MCF 10A (cell line): ENCODE measurements at regions not wholly inside any gene's neighbourhood (a gene's known extent, or its start where the extent isn't known, plus 50 kb on each side); places are given as distances from the start of the nearest gene placed in this dataset.

Experiments used
- BruUV-seq: library from RNA; stranded (reverse); fragments of 400-500 nt; replicated peaks from 2 replicates; lab custom pipeline; 2021; lab: Mats Ljungman, UMichigan
- CTCF ChIA-PET: fragments of 300-600 bp; sonication (Branson Sonifier 250); formaldehyde crosslinking; extraction: SDS; loops from one replicate; lab custom pipeline; 2021; ENCODE audit warnings: antibody characterized with exemption, inconsistent platforms; lab: Yijun Ruan, JAX
- POLR2A ChIA-PET: fragments of 300-600, 350-650 bp; sonication (Branson Sonifier 250); formaldehyde crosslinking; extraction: SDS; loops from one replicate; lab custom pipeline; 2020; ENCODE audit warnings: antibody characterized with exemption, inconsistent platforms; lab: Yijun Ruan, JAX
- DNase-seq: peaks from one replicate; pipeline ENCODE4 v3.0.0-alpha.2; 2018; ENCODE audit not compliant: unreplicated experiment
- H3K27ac Mint-ChIP-seq: one replicate; pipeline ENCODE4 v1.8.0; 2022; ENCODE audit warnings: mild to moderate bottlenecking, low read depth, mixed read lengths; ENCODE audit not compliant: unreplicated experiment
- H3K27me3 Mint-ChIP-seq: one replicate; pipeline ENCODE4 v1.8.0; 2022; ENCODE audit warnings: mixed read lengths; ENCODE audit not compliant: insufficient read depth, unreplicated experiment
- H3K36me3 Mint-ChIP-seq: one replicate; pipeline ENCODE4 v1.8.0; 2022; ENCODE audit warnings: mild to moderate bottlenecking, moderate library complexity, mixed read lengths; ENCODE audit not compliant: insufficient read depth, unreplicated experiment
- H3K4me1 Mint-ChIP-seq: one replicate; pipeline ENCODE4 v1.8.0; 2022; ENCODE audit warnings: mixed read lengths; ENCODE audit not compliant: insufficient read depth, unreplicated experiment
- H3K4me3 Mint-ChIP-seq: one replicate; pipeline ENCODE4 v1.8.0; 2022; ENCODE audit warnings: mild to moderate bottlenecking, moderate library complexity, mixed read lengths; ENCODE audit not compliant: unreplicated experiment
- H3K9me3 Mint-ChIP-seq: one replicate; pipeline ENCODE4 v1.8.0; 2022; ENCODE audit warnings: mixed read lengths; ENCODE audit not compliant: unreplicated experiment
- CTCF ChIP-seq: fragments of 200-600 bp; IDR thresholded peaks from one replicate; pipeline ENCODE4 v1.8.0; 2022; ENCODE audit warnings: antibody characterized with exemption, mild to moderate bottlenecking; ENCODE audit not compliant: unreplicated experiment
- intact Hi-C: fragments of 100-400 bp; cut with micrococcal nuclease; formaldehyde crosslinking; loops from 2 replicates; pipeline ENCODE4 v1.14.1; 2022

- peaks cover 7% of the 10 kb centered on the region for H3K36me3 Mint-ChIP-seq
- intact Hi-C loops = no loop called here
- no TSS peak for BruUV-seq
- peaks cover 11% of the 10 kb centered on the region for H3K9me3 Mint-ChIP-seq
- ChIA-PET POLR2A (no interaction called here), CTCF (no interaction called here)
- no peak for TF ChIP-seq CTCF
- H3K27me3 Mint-ChIP-seq = no peaks in the 10 kb centered on the region
- no peak overlapping the region for H3K27ac Mint-ChIP-seq
- no peaks in the 10 kb centered on the region for H3K4me1 Mint-ChIP-seq
- H3K4me3 Mint-ChIP-seq = no peak overlapping the region
- no peak for DNase-seq
These were observed 468.0 kb downstream of the EPHA5 start for GRCh38 chr4:65202165-65202852.

- H3K27ac Mint-ChIP-seq = no peak overlapping the region
- intact Hi-C loops = no loop called here
- no peak for TF ChIP-seq CTCF
- POLR2A ChIA-PET = no interaction called here
- H3K4me3 Mint-ChIP-seq = no peak overlapping the region
- BruUV-seq = no TSS peak
- no peaks in the 10 kb centered on the region for H3K36me3 Mint-ChIP-seq
- CTCF ChIA-PET = no interaction called here
- no peak for DNase-seq
- H3K9me3 Mint-ChIP-seq = no peaks in the 10 kb centered on the region
- no peaks in the 10 kb centered on the region for H3K4me1 Mint-ChIP-seq
- H3K27me3 Mint-ChIP-seq = no peaks in the 10 kb centered on the region
These were observed 474.6 kb downstream of the EPHA5 start for GRCh38 chr4:65195666-65196065.

GRCh38 chr4:65195002-65195401 is 475.3 kb downstream of the EPHA5 start:
- no peak overlapping the region for H3K27ac Mint-ChIP-seq
- CTCF ChIA-PET = interaction anchor here (1.1 kb wide), 1 partner anchor 187 kb away, joined by 3 read pairs; no protein-coding TSS in a partner anchor
- BruUV-seq = no TSS peak

GRCh38 chr4:65193985-65194384 is 476.3 kb downstream of the EPHA5 start:
- Mint-ChIP-seq H3K4me1 (no peaks in the 10 kb centered on the region), H3K4me3 (no peak overlapping the region), H3K27me3 (no peaks in the 10 kb centered on the region), H3K27ac (no peak overlapping the region), H3K36me3 (no peaks in the 10 kb centered on the region), H3K9me3 (no peaks in the 10 kb centered on the region)
- ChIA-PET POLR2A (no interaction called here), CTCF (interaction anchor here (1.1 kb wide), 1 partner anchor 186 kb away, joined by 3 read pairs; no protein-coding TSS in a partner anchor)
- no TSS peak for BruUV-seq
- TF ChIP-seq CTCF = no peak
- intact Hi-C loops = no loop called here
- no peak for DNase-seq

More at GRCh38 chr4:65195002-65195401, 475.3 kb downstream of the EPHA5 start:
- Mint-ChIP-seq H3K9me3 (no peaks in the 10 kb centered on the region), H3K36me3 (no peaks in the 10 kb centered on the region), H3K27me3 (no peaks in the 10 kb centered on the region), H3K4me3 (no peak overlapping the region), H3K4me1 (no peaks in the 10 kb centered on the region)
- no peak for DNase-seq
- POLR2A ChIA-PET = no interaction called here
- intact Hi-C loops = no loop called here
- no peak for TF ChIP-seq CTCF
